K562 (cell line): ENCODE measurements at regions not wholly inside any gene's neighbourhood (a gene's known extent, or its start where the extent isn't known, plus 50 kb on each side); places are given as distances from the start of the nearest gene placed in this dataset.

Experiments used
- ATF3 ChIP-seq, 2 experiments: fragments of 450-650 bp in 1 of 2; sonication (generic) in 1 of 2; formaldehyde crosslinking in 1 of 2; IDR thresholded peaks in 1 of 2; conservative IDR thresholded peaks in 1 of 2; 2 replicates each; pipeline versions ENCODE4 v1.6.1 to v1.8.1; 2016 to 2023; ENCODE audit warnings: mild to moderate bottlenecking in 2 of 2, moderate library complexity in 2 of 2, inconsistent platforms in 1 of 2, missing genetic modification reagents in 1 of 2
- CHD1 ChIP-seq: fragments of 200-600 bp; sonication (generic); IDR thresholded peaks from one replicate; pipeline ENCODE4 v1.6.1; 2012; ENCODE audit warnings: mild to moderate bottlenecking, moderate library complexity, low read length, inconsistent platforms
- CREB3 ChIP-seq: fragments of 450-650 bp; conservative IDR thresholded peaks from 2 replicates; pipeline ENCODE4 v1.6.1; 2016; ENCODE audit warnings: missing genetic modification characterization, low read depth, mild to moderate bottlenecking, missing compliant biosample characterization, moderate library complexity
- CTCF ChIP-seq, 3 experiments: IDR thresholded peaks in 2 of 3; conservative IDR thresholded peaks in 1 of 3; 2 replicates each; pipeline ENCODE4 v1.5.1; 2011 to 2012; ENCODE audit warnings: low read length in 3 of 3, mild to moderate bottlenecking in 3 of 3, control low read depth in 2 of 3, improper control_type of control experiment in 1 of 3, inconsistent platforms in 1 of 3, low read depth in 1 of 3, mixed read lengths in 1 of 3, moderate library complexity in 1 of 3; ENCODE audit not compliant: insufficient read depth in 2 of 3
- HIVEP1 ChIP-seq: fragments of 250-450 bp; sonication (Bioruptor Pico); IDR thresholded peaks from 2 replicates; pipeline ENCODE4 v1.4.0; 2020; ENCODE audit warnings: mild to moderate bottlenecking
- PHF20 ChIP-seq: fragments of 450-650 bp; IDR thresholded peaks from 2 replicates; pipeline ENCODE4 v1.6.1; 2018; ENCODE audit not compliant: partially characterized antibody
- SP1 ChIP-seq: sonication (generic); formaldehyde crosslinking; IDR thresholded peaks from 2 replicates; pipeline ENCODE4 v1.8.1; 2022; ENCODE audit warnings: mild to moderate bottlenecking, missing genetic modification reagents
- ZFP36 ChIP-seq: fragments of 150-350 bp; IDR thresholded peaks from 2 replicates; pipeline ENCODE4 v1.6.1; 2018; ENCODE audit warnings: low read length, low read depth; ENCODE audit not compliant: partially characterized antibody
- ZNF79 ChIP-seq: fragments of 250-450 bp; sonication (Bioruptor Pico); IDR thresholded peaks from 2 replicates; pipeline ENCODE4 v1.4.0; 2020; ENCODE audit warnings: low read depth, mild to moderate bottlenecking, moderate library complexity
- TF ChIP-seq, protein P1 (sequence below): fragments of 250-450 bp; sonication (Bioruptor Pico); IDR thresholded peaks from 2 replicates; pipeline ENCODE4 v1.8.0; 2021; ENCODE audit warnings: moderate library complexity, mild to moderate bottlenecking, inconsistent platforms

- TF ChIP-seq ATF3 (IDR thresholded peaks at IDR 0.05) (no peak), ATF3 (CRISPR knock-in tag; conservative IDR thresholded peaks at IDR 0.05) (no peak), CREB3 (no peak), ZFP36 (no peak), CHD1 (no peak), PHF20 (no peak), SP1 (CRISPR knock-in tag) (no peak), CTCF (IDR thresholded peaks at IDR 0.05 in 2 of 3, conservative IDR thresholded peaks at IDR 0.05 in 1 of 3; ENCODE audit: insufficient read depth in 2 of 3, low read depth in 1 of 3, low read length in 3 of 3) (no peak), ZNF79 (CRISPR knock-in tag) (no peak), HIVEP1 (CRISPR knock-in tag) (no peak)
- TF ChIP-seq, protein P1, sequence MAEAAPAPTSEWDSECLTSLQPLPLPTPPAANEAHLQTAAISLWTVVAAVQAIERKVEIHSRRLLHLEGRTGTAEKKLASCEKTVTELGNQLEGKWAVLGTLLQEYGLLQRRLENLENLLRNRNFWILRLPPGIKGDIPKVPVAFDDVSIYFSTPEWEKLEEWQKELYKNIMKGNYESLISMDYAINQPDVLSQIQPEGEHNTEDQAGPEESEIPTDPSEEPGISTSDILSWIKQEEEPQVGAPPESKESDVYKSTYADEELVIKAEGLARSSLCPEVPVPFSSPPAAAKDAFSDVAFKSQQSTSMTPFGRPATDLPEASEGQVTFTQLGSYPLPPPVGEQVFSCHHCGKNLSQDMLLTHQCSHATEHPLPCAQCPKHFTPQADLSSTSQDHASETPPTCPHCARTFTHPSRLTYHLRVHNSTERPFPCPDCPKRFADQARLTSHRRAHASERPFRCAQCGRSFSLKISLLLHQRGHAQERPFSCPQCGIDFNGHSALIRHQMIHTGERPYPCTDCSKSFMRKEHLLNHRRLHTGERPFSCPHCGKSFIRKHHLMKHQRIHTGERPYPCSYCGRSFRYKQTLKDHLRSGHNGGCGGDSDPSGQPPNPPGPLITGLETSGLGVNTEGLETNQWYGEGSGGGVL = no peak
These were observed 121.3 kb downstream of the METRNL start for GRCh38 chr17:83200751-83201150.
